ENCODE measurements at regions not wholly inside any gene's neighbourhood (a gene's known extent, or its start where the extent isn't known, plus 50 kb on each side); places are given as distances from the start of the nearest gene placed in this dataset.

DNA sequence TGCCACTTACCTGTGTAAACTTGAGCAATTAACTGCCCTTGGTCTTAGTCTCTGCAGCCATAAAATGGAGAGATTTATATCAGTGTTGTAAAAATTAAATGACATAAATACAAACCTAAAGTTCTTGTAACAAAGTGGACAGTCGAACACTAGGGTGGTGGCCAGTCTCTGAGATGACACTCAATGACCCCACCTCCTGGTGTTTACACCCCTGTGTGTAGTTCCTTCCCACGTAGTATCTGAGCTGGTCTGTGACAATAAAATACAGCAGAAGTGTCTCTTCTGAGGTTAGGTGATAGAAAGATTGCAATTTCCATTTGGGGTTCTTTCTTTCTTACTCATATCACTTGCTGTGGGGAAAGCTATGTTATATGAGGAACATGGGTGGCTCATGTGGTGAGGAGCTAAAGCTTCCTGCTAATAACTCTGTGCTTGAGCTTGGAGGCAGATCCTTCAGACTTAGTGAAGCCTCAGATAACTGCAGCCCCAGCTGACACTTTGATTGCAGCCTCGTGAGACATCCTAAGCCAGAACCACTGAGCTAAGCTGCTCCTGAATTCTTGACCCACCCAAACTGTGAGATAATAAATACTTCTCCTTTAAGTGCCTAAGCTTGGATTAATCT lies 173.4 kb upstream of the CHD1 start:
- TF ChIP-seq, protein P1, sequence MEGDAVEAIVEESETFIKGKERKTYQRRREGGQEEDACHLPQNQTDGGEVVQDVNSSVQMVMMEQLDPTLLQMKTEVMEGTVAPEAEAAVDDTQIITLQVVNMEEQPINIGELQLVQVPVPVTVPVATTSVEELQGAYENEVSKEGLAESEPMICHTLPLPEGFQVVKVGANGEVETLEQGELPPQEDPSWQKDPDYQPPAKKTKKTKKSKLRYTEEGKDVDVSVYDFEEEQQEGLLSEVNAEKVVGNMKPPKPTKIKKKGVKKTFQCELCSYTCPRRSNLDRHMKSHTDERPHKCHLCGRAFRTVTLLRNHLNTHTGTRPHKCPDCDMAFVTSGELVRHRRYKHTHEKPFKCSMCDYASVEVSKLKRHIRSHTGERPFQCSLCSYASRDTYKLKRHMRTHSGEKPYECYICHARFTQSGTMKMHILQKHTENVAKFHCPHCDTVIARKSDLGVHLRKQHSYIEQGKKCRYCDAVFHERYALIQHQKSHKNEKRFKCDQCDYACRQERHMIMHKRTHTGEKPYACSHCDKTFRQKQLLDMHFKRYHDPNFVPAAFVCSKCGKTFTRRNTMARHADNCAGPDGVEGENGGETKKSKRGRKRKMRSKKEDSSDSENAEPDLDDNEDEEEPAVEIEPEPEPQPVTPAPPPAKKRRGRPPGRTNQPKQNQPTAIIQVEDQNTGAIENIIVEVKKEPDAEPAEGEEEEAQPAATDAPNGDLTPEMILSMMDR (IDR thresholded peaks at IDR 0.05; ENCODE audit: borderline replicate concordance, extremely low read depth, low read length, poor library complexity, severe bottlenecking) = no peak
- TF ChIP-seq EZH2 (IDR thresholded peaks at IDR 0.05; ENCODE audit: borderline replicate concordance, low read depth, low read length, severe bottlenecking) = no peak
